Medulla oblongata (tissue), 1 donor: ENCODE measurements at regions not wholly inside any gene's neighbourhood (a gene's known extent, or its start where the extent isn't known, plus 50 kb on each side); places are given as distances from the start of the nearest gene placed in this dataset.
A peak's percentile ranks its signal among the peaks of the same experiment; 100 is the strongest.
"Not testable (repeated sequence)": the region's sequence is repeated elsewhere in the genome, so short reads cannot be mapped to it uniquely, and the experiment has no call there.

Source experiments
- DNase-seq: peaks from one replicate; pipeline ENCODE4 v3.0.0-alpha.2; 2015; ENCODE audit errors: extremely low spot score

DNA sequence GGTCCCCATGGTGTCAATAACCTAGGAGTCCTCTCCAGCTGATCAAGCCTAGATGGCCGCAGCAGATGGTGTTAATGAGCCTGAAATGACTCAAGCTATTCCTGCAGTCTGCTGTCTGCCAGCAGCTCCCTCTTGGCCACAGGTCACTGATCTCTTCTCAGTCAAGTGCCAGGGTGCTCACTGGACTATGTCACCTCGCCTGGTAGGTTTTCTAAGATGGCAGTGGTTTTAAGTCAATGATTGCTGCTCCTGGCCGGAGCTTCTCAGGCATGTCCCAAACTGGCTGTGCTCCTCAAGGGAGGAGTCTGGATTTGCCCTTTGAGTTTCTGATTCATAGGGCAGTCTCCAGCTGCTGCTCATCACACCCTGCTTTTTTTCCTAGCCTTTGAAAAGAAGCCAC lies 58.6 kb upstream of the SHISA6 start:
- DNase-seq: no peak

DNA sequence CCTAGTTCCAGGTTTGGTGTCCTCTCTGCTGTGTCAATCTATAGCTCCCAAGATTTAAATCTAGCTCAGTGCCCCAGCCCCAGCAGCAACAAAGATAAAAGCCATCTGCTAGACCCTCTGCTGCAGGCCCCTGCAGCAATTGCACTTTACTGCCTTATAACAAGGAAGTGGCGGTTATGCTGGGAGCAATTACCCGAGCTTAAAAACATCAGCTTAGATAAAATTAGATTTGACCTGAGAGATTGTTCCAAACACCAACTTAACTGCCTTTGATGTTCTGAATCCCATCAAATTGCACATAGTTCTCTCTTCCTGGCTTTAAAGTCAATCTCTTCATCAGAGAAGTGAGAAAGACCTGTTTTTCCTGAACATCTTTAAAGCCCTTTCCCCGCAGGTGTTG lies 62.4 kb upstream of the SHISA6 start:
- DNase-seq: no peak

- no peak for DNase-seq
These were observed 63.7 kb upstream of the SHISA6 start for GRCh38 chr17:11177340-11177739.

DNA sequence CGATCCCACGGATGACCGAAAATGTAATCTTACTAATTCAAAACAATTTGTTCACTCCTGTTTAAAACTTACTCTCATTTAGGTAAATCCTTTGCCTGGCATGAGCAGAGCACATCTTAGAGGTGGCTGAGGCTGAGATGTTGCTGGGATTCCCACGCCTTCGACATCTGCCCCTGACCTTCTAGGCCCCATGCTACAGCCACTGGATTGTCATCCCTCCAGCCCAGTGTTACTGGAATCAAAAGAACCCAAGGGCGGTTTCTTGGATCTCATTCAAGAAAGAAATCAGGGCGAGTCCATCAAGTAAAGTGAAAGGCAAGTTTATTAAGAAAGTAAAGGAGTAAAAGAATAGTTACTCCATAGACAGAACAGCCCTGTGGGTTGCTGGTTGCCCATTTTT lies 64.5 kb upstream of the SHISA6 start:
- DNase-seq: no peak

DNA sequence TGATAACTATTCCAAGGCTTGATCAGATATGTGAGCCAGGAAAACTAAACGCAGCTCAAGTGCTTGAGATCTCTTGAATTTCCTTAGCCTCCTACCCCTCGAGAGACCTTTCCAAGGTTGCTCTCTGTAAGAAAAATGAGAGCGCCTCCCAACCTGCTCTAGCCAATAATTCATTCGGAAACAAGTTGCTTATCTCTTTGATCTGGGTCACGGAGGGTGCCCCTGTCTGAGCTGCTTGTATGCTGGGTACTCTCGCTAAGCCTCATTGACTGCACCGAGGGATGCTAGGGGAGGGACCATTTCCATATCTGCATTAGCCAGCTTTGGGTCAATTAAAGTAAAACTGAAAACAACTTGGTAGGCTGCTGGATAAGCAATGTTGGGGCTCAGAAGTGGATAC lies 70.1 kb upstream of the SHISA6 start:
- no peak for DNase-seq

GRCh38 chr17:11151818-11152425 lies 89.1 kb upstream of the SHISA6 start:
- no peak for DNase-seq

GRCh38 chr17:11150906-11151511 lies 90.0 kb upstream of the SHISA6 start:
- DNase-seq: not testable (repeated sequence)

- DNase-seq: peak; percentile 67
These were observed 96.4 kb upstream of the SHISA6 start for GRCh38 chr17:11144358-11145233.

DNA sequence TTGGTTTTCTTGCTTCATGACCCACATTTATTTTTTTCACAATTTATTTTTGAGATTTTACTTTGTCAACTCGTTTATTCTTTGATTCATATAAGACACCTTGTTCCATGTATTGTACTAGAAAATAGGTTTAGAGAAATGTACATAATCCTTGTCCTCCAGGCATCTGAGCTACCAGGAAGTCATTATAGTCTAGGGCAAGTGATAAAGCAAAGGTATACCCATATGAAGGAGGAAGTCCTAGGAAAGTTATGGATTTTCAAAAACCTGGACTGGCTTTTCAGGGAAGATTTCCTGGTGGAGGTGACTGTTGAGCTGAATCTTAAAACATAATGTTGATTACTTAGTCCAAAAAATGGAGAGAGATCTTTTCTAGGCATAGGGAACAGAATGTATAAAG lies 98.8 kb upstream of the SHISA6 start:
- DNase-seq: no peak

DNA sequence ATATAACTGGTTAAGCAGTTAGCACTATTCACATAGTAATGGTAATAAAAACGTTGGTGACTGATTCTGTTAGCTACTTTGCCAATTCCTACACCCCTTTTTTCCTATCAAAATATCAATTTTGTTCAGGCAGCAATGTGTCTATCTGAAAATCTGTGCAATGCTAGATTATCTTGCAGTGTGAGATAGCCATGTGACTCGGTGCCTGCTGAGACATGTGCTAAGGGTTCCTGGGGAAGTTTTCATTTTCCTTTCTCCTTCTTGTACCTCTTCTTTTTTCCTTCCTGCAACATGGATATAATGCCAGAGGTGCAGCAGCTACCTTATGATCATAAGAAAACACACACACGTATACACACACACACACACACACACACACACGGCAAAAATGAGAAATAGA lies 100.5 kb upstream of the SHISA6 start:
- DNase-seq: peak; percentile 36

- peak; percentile 90 for DNase-seq
These were observed 101.0 kb upstream of the SHISA6 start for GRCh38 chr17:11140043-11140442.

GRCh38 chr17:11138023-11138422 lies 103.0 kb upstream of the SHISA6 start:
- DNase-seq: no peak

DNA sequence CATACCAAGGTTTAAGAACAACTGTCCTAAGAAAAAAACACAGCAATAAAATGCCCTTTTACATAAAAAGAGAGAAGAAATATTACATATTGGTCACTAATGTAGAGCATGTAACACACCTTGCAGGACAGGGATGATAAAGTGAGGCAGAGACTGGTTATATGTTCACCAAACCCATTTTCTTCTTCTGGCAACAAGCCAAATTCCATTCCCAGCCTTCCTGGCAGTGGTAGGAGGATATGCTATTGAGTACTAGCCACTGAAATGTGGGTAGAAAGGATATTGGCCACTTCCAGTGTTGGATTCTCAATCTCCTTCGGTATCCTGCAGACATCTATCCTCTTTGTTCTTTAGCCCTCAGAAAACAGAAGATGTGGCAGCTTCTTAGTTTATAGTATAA lies 105.2 kb upstream of the SHISA6 start:
- DNase-seq: no peak

- DNase-seq: no peak
These were observed 110.6 kb upstream of the SHISA6 start for GRCh38 chr17:11130367-11130766.

DNA sequence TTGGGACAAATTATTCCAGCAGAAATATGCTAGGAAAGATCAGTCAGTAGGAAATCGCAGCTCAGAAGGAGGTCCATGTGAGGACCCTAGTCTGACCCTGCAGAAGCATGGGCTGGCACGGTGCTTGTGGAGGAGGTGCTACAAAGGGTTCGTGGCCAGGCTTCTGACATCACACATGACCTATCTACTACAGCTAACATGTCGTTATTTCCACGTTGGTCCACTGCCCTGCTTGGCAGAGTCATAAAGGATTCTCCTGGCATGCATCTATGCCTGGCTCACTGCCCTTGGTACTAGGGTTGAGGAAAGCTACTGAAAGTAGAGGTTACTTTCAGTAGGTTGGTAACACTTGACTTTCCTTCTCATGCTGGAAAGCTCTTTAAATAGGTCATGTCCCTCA lies 118.1 kb upstream of the SHISA6 start:
- DNase-seq: peak; percentile 60

GRCh38 chr17:11121341-11121985 lies 119.5 kb upstream of the SHISA6 start:
- peak; percentile 44 for DNase-seq

DNA sequence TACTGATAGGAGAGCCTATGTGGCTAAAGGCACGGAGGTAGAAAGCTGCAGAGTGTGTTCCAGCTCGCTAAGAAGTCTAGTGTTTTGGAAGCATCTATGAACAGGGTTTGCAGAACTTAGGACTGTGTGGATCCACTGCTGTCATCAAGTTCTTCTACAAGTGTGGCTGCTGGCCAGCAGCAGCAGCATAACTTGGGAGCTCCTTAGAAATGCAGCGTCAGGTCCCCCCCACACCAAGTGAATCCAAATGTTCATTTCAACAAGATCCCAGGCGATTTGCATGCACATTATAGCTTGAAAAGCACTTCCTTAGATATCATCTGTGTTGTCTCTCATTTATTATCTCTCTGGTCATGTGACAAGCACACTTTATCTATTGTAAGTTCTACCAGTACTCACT lies 131.9 kb upstream of the SHISA6 start:
- DNase-seq: no peak

DNA sequence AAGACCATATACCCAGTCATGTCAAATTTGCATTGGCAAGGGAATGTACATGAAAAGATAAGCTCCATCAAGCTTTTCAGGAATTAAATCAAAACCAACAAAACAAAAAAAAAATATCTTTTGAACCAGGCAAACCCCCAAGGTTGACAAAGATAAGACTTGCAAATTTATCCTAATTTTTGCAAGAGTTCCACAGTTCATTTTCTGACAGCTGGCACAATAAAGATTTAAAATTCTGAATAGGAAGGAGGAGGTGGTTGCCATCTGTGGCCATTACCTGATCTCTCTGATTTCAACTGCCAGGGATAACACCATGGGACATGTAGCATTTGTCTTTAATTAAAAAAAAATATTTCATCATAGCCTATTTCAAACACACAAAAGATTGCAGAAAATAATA lies 135.9 kb upstream of the SHISA6 start:
- DNase-seq: no peak

DNA sequence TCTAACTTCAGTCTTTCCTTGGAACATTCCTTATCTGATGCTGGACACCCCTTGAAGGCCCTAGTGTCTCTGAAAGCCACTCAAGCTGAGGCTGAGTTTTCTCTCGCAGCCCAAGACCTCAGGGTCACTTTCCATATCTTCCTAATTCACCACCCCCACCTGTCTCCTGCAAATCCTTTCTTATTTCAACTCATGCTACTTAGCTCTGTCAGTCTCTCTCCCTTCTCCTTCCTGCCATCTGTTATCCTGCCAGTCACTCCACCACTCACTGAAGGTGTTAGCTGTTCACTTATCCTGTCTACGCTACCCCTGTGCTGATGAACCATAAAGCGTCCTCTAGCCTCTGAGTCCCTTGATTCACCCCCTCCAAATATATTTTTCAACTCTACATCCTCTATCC lies 143.9 kb upstream of the SHISA6 start:
- no peak for DNase-seq

- no peak for DNase-seq
These were observed 146.7 kb upstream of the SHISA6 start for GRCh38 chr17:11094331-11094730.

GRCh38 chr17:11086646-11087340 lies 154.2 kb upstream of the SHISA6 start:
- no peak for DNase-seq

DNA sequence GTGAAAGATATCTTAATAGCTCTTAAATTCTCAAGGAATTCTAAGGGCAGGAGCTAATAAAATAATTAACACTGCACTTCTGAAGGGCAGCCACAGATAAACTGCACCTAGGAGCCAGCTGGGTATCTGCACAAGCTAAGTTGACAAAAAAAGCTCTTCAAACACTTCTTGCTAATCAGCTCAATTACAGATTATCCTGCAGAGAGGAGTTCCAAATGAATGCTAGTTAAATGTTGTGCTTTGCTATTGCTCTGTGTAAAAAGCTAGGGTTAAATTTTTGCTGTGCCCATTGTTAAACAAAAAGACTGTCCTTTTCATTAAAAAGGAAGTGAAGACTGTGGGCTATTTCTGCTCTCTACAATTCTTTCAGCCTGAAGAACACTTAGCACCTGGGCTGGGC lies 158.5 kb upstream of the SHISA6 start:
- no peak for DNase-seq
